PFSK-1 (cell line): ENCODE measurements at regions not wholly inside any gene's neighbourhood (a gene's known extent, or its start where the extent isn't known, plus 50 kb on each side); places are given as distances from the start of the nearest gene placed in this dataset.

Source experiments
- FOXP2 ChIP-seq: optimal IDR thresholded peaks from 2 replicates; pipeline ENCODE3; 2011; ENCODE audit warnings: borderline replicate concordance, control low read depth, inconsistent platforms; ENCODE audit not compliant: insufficient read depth; ENCODE audit errors: extremely low read length, extremely low read depth
- POLR2AphosphoS5 ChIP-seq: IDR thresholded peaks from 2 replicates; pipeline ENCODE4 v1.6.1; 2012; ENCODE audit warnings: low read depth, mild to moderate bottlenecking, control low read depth, low read length, moderate library complexity
- REST ChIP-seq, 2 experiments: IDR thresholded peaks; 2 replicates each; pipeline versions ENCODE4 v1.6.1 to v1.8.0; 2011 to 2012; ENCODE audit warnings: low read depth in 2 of 2, low read length in 2 of 2, control low read depth in 1 of 2, inconsistent platforms in 1 of 2, mild to moderate bottlenecking in 1 of 2, moderate library complexity in 1 of 2; ENCODE audit not compliant: insufficient read depth in 1 of 2
- SIN3A ChIP-seq: IDR thresholded peaks from 2 replicates; pipeline ENCODE4 v1.6.1; 2012; ENCODE audit warnings: mild to moderate bottlenecking, low read length, moderate library complexity, borderline replicate concordance; ENCODE audit not compliant: insufficient read depth
- TAF1 ChIP-seq: IDR thresholded peaks from 2 replicates; pipeline ENCODE4 v1.6.1; 2012; ENCODE audit warnings: low read length, control low read depth, borderline replicate concordance; ENCODE audit not compliant: insufficient read depth

GRCh38 chr7:40990841-40991240, 712.0 kb downstream of the INHBA start:
- TF ChIP-seq SIN3A = no peak
- TF ChIP-seq TAF1 = no peak
- TF ChIP-seq POLR2AphosphoS5 = no peak
- TF ChIP-seq REST (IDR thresholded peaks at IDR 0.05; ENCODE audit: insufficient read depth in 1 of 2, low read depth in 2 of 2, low read length in 2 of 2) = no peak
- TF ChIP-seq FOXP2 = no peak

- no peak for TF ChIP-seq TAF1
- no peak for TF ChIP-seq POLR2AphosphoS5
- TF ChIP-seq FOXP2 = no peak
- no peak for TF ChIP-seq SIN3A
- no peak for TF ChIP-seq REST (IDR thresholded peaks at IDR 0.05; ENCODE audit: insufficient read depth in 1 of 2, low read depth in 2 of 2, low read length in 2 of 2)
Measured at GRCh38 chr7:40987571-40987970, 715.3 kb downstream of the INHBA start.

GRCh38 chr7:40986351-40986873, 716.5 kb downstream of the INHBA start:
- peak; percentile 50; the same call in 1 of the 2 replicates for TF ChIP-seq TAF1
- TF ChIP-seq POLR2AphosphoS5 = peak; percentile 45; the same call in 1 of the 2 replicates
- TF ChIP-seq FOXP2 = no peak
- TF ChIP-seq SIN3A = no peak
- TF ChIP-seq REST (IDR thresholded peaks at IDR 0.05; ENCODE audit: insufficient read depth in 1 of 2, low read depth in 2 of 2, low read length in 2 of 2) = no peak

- TF ChIP-seq TAF1 = no peak
- no peak for TF ChIP-seq REST (IDR thresholded peaks at IDR 0.05; ENCODE audit: insufficient read depth in 1 of 2, low read depth in 2 of 2, low read length in 2 of 2)
- no peak for TF ChIP-seq SIN3A
- no peak for TF ChIP-seq FOXP2
- no peak for TF ChIP-seq POLR2AphosphoS5
Measured at GRCh38 chr7:40983111-40983510, 719.8 kb downstream of the INHBA start.

GRCh38 chr7:40979296-40979695, 723.6 kb downstream of the INHBA start:
- TF ChIP-seq REST (IDR thresholded peaks at IDR 0.05; ENCODE audit: insufficient read depth in 1 of 2, low read depth in 2 of 2, low read length in 2 of 2) (no peak), SIN3A (no peak), POLR2AphosphoS5 (no peak), TAF1 (no peak), FOXP2 (no peak)
